K562 (cell line): ENCODE measurements at regions not wholly inside any gene's neighbourhood (a gene's known extent, or its start where the extent isn't known, plus 50 kb on each side); places are given as distances from the start of the nearest gene placed in this dataset.

Experiments
- CREBBP ChIP-seq: IDR thresholded peaks from one replicate; pipeline ENCODE4 v1.6.1; 2012; ENCODE audit warnings: low read depth, mild to moderate bottlenecking, control low read depth, inconsistent platforms, low read length
- CSDE1 ChIP-seq, 2 experiments: fragments of 450-650 bp; IDR thresholded peaks; 2 replicates each; pipeline ENCODE4 v1.6.1; 2016; ENCODE audit warnings: mild to moderate bottlenecking in 1 of 2
- GABPA ChIP-seq: fragments of 200-800 bp; sonication (Bioruptor generic); conservative IDR thresholded peaks from 2 replicates; pipeline ENCODE4 v1.6.1; 2016; ENCODE audit warnings: low read depth, missing genetic modification characterization, missing compliant biosample characterization
- HNRNPK ChIP-seq: fragments of 200-400 bp; formaldehyde crosslinking; IDR thresholded peaks from one replicate; pipeline ENCODE4 v1.6.1; 2018; ENCODE audit warnings: mild to moderate bottlenecking, low read depth, low read length; ENCODE audit not compliant: poor library complexity, severe bottlenecking
- NBN ChIP-seq: fragments of 450-650 bp; IDR thresholded peaks from 2 replicates; pipeline ENCODE4 v1.6.1; 2016; ENCODE audit warnings: low read depth, mild to moderate bottlenecking
- NCOA4 ChIP-seq: fragments of 450-650 bp; IDR thresholded peaks from 2 replicates; pipeline ENCODE4 v1.6.1; 2018; ENCODE audit warnings: mild to moderate bottlenecking; ENCODE audit not compliant: partially characterized antibody
- PREB ChIP-seq: sonication (generic); formaldehyde crosslinking; IDR thresholded peaks from 2 replicates; pipeline ENCODE4 v1.8.1; 2023; ENCODE audit warnings: mild to moderate bottlenecking, missing genetic modification reagents
- PRMT5 ChIP-seq: sonication (generic); formaldehyde crosslinking; IDR thresholded peaks from 2 replicates; pipeline ENCODE4 v1.5.0; 2020; ENCODE audit warnings: missing genetic modification reagents
- RBM17 ChIP-seq: fragments of 200-400 bp; formaldehyde crosslinking; IDR thresholded peaks from 2 replicates; pipeline ENCODE4 v1.6.1; 2017; ENCODE audit warnings: low read depth, mild to moderate bottlenecking, low read length, borderline replicate concordance
- SMC3 ChIP-seq: conservative IDR thresholded peaks from 2 replicates; pipeline ENCODE4 v1.6.1; 2011; ENCODE audit warnings: low read depth, low read length, improper control_type of control experiment; ENCODE audit not compliant: insufficient read depth
- SP1 ChIP-seq: sonication (generic); formaldehyde crosslinking; IDR thresholded peaks from 2 replicates; pipeline ENCODE4 v1.8.1; 2022; ENCODE audit warnings: mild to moderate bottlenecking, missing genetic modification reagents
- TCF3 ChIP-seq: sonication (generic); formaldehyde crosslinking; IDR thresholded peaks from 2 replicates; pipeline ENCODE4 v1.4.0; 2020; ENCODE audit warnings: mild to moderate bottlenecking, missing genetic modification reagents
- TEAD4 ChIP-seq, 2 experiments: sonication (generic) in 1 of 2; formaldehyde crosslinking in 1 of 2; IDR thresholded peaks; 2 replicates each; pipeline versions ENCODE4 v1.6.1 to v1.8.0; 2012 to 2022; ENCODE audit warnings: borderline replicate concordance in 1 of 2, inconsistent platforms in 1 of 2, low read length in 1 of 2, mild to moderate bottlenecking in 1 of 2, missing genetic modification reagents in 1 of 2
- U2AF2 ChIP-seq: fragments of 200-400 bp; formaldehyde crosslinking; optimal IDR thresholded peaks from 2 replicates; pipeline ENCODE3; 2017; ENCODE audit warnings: low read depth, mild to moderate bottlenecking, low read length
- ZNF12 ChIP-seq: sonication (generic); formaldehyde crosslinking; IDR thresholded peaks from 2 replicates; pipeline ENCODE4 v1.4.0; 2020; ENCODE audit warnings: mild to moderate bottlenecking, missing genetic modification reagents
- ZNF398 ChIP-seq: fragments of 250-450 bp; sonication (Bioruptor Pico); IDR thresholded peaks from 2 replicates; pipeline ENCODE4 v1.8.0; 2021; ENCODE audit warnings: moderate library complexity, mild to moderate bottlenecking, inconsistent platforms
- ZNF766 ChIP-seq: fragments of 200-800 bp; sonication (Bioruptor generic); conservative IDR thresholded peaks from 2 replicates; pipeline ENCODE4 v1.6.1; 2016; ENCODE audit warnings: missing genetic modification characterization, missing compliant biosample characterization
- TF ChIP-seq, protein P1 (sequence below), 2 experiments: fragments of 450-650 bp; IDR thresholded peaks; 2 replicates each; pipeline ENCODE4 v1.6.1; 2016
- TF ChIP-seq, protein P2 (sequence below): sonication (generic); formaldehyde crosslinking; IDR thresholded peaks from 2 replicates; pipeline ENCODE4 v1.8.0; 2023; ENCODE audit warnings: mild to moderate bottlenecking, missing genetic modification reagents

- TF ChIP-seq SMC3, result no peak
- no peak for TF ChIP-seq RBM17
- no peak for TF ChIP-seq NBN
- TF ChIP-seq ZNF398 (CRISPR knock-in tag), result no peak
- TF ChIP-seq PRMT5, result no peak
- no peak for TF ChIP-seq PREB (CRISPR knock-in tag)
- TF ChIP-seq, protein P1, sequence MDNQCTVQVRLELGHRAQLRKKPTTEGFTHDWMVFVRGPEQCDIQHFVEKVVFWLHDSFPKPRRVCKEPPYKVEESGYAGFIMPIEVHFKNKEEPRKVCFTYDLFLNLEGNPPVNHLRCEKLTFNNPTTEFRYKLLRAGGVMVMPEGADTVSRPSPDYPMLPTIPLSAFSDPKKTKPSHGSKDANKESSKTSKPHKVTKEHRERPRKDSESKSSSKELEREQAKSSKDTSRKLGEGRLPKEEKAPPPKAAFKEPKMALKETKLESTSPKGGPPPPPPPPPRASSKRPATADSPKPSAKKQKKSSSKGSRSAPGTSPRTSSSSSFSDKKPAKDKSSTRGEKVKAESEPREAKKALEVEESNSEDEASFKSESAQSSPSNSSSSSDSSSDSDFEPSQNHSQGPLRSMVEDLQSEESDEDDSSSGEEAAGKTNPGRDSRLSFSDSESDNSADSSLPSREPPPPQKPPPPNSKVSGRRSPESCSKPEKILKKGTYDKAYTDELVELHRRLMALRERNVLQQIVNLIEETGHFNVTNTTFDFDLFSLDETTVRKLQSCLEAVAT (IDR thresholded peaks at IDR 0.05), result no peak
- no peak for TF ChIP-seq U2AF2
- TF ChIP-seq CREBBP, result no peak
- TF ChIP-seq GABPA (tag), result no peak
- peak; percentile 9; the same call in 1 of the 2 replicates for TF ChIP-seq TEAD4 (IDR thresholded peaks at IDR 0.05; ENCODE audit: low read length)
- no peak for TF ChIP-seq TEAD4 (CRISPR knock-in tag; IDR thresholded peaks at IDR 0.05; ENCODE audit: borderline replicate concordance)
- 0 out of 2 replicates have a peak, but pooled peaks have one; percentile 21 for TF ChIP-seq SP1 (CRISPR knock-in tag)
- TF ChIP-seq ZNF766 (CRISPR knock-in tag), result no peak; the same call in 1 of the 2 replicates
- TF ChIP-seq, protein P2, sequence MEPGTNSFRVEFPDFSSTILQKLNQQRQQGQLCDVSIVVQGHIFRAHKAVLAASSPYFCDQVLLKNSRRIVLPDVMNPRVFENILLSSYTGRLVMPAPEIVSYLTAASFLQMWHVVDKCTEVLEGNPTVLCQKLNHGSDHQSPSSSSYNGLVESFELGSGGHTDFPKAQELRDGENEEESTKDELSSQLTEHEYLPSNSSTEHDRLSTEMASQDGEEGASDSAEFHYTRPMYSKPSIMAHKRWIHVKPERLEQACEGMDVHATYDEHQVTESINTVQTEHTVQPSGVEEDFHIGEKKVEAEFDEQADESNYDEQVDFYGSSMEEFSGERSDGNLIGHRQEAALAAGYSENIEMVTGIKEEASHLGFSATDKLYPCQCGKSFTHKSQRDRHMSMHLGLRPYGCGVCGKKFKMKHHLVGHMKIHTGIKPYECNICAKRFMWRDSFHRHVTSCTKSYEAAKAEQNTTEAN (CRISPR knock-in tag), result no peak
- TF ChIP-seq ZNF12 (CRISPR knock-in tag), result no peak
- peak; percentile 50 for TF ChIP-seq TCF3 (CRISPR knock-in tag)
- no peak for TF ChIP-seq NCOA4
- no peak for TF ChIP-seq HNRNPK
- no peak for TF ChIP-seq CSDE1 (IDR thresholded peaks at IDR 0.05)
Measured at GRCh38 chr6:15769511-15770018, 106.7 kb upstream of the DTNBP1 start (continued).
